Smooth muscle cell (in vitro differentiated cells): ENCODE measurements at regions not wholly inside any gene's neighbourhood (a gene's known extent, or its start where the extent isn't known, plus 50 kb on each side); places are given as distances from the start of the nearest gene placed in this dataset.

Experiments used
- DNase-seq: peaks from one replicate; lab custom pipeline; 2025; ENCODE audit not compliant: unreplicated experiment; lab: John Stamatoyannopoulos, UW
- H2AFZ ChIP-seq: fragments of 200-600 bp; sonication (generic); 2 replicates; pipeline ENCODE4 v1.6.0; 2016; ENCODE audit warnings: antibody characterized with exemption, low read depth, mild to moderate bottlenecking
- H3F3A ChIP-seq: fragments of 200-600 bp; sonication (generic); 2 replicates; pipeline ENCODE4 v1.6.0; 2017; ENCODE audit warnings: antibody characterized with exemption, low read depth
- H3K27ac ChIP-seq: fragments of 200-600 bp; sonication (generic); 2 replicates; pipeline ENCODE4 v1.5.1; 2016; ENCODE audit warnings: low read depth, mild to moderate bottlenecking
- H3K27me3 ChIP-seq: fragments of 200-600 bp; sonication (generic); 2 replicates; pipeline ENCODE4 v1.6.1; 2016; ENCODE audit warnings: low read depth, mild to moderate bottlenecking
- H3K36me3 ChIP-seq: fragments of 200-600 bp; sonication (generic); 2 replicates; pipeline ENCODE4 v1.5.1; 2016; ENCODE audit warnings: low read depth
- H3K4me1 ChIP-seq: fragments of 200-600 bp; sonication (generic); 2 replicates; pipeline ENCODE4 v1.5.1; 2016; ENCODE audit warnings: low read depth
- H3K4me2 ChIP-seq: fragments of 200-600 bp; sonication (generic); 2 replicates; pipeline ENCODE4 v1.6.0; 2016; ENCODE audit warnings: mild to moderate bottlenecking
- H3K4me3 ChIP-seq: fragments of 200-600 bp; sonication (generic); 2 replicates; pipeline ENCODE4 v1.5.1; 2016; ENCODE audit warnings: mild to moderate bottlenecking
- H3K79me2 ChIP-seq: fragments of 200-600 bp; sonication (generic); 2 replicates; pipeline ENCODE4 v1.6.0; 2016; ENCODE audit warnings: low read depth, mild to moderate bottlenecking
- H3K9ac ChIP-seq: fragments of 200-600 bp; sonication (generic); 2 replicates; pipeline ENCODE4 v1.6.0; 2016; ENCODE audit warnings: low read depth
- H3K9me3 ChIP-seq: fragments of 200-600 bp; sonication (generic); replicated peaks from 2 replicates; pipeline ENCODE4 v1.5.1; 2016; ENCODE audit warnings: low read depth
- H4K20me1 ChIP-seq: fragments of 200-600 bp; sonication (generic); 2 replicates; pipeline ENCODE4 v1.6.0; 2016; ENCODE audit warnings: low read depth
- WGBS: methylation state at CpG from one replicate; pipeline ENCODE4 v1.1.7; 2016; ENCODE audit warnings: low lambda C conversion rate; 5-methylcytosine and 5-hydroxymethylcytosine counted together
- TF ChIP-seq, protein P1 (sequence below): fragments of 200-600 bp; sonication (generic); IDR thresholded peaks from 2 replicates; pipeline ENCODE4 v1.5.1; 2017; ENCODE audit warnings: borderline replicate concordance, mild to moderate bottlenecking, antibody characterized with exemption; ENCODE audit not compliant: insufficient read depth, poor library complexity, severe bottlenecking

DNA sequence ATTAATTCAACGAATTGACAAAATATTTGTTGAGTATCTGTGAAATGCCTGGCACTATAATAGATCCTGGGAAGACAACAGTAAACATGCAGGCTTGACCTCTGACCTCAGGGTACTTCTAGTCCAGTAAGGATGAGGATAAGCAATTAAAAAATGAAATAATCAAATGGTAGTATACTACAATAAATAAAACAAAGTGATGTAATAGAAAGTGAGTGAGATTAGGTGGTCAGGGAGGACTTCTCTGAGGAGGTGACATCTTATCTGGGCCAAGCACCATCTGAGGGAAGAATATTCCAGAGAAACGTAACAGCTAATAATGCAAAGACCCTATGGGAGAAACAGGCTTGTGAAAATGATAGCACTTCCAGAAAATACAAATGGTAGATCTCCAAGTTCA lies 50.1 kb upstream of the RHOBTB1 start:
- H3F3A ChIP-seq = peaks cover 12% of the 10 kb centered on the region
- TF ChIP-seq, protein P1, sequence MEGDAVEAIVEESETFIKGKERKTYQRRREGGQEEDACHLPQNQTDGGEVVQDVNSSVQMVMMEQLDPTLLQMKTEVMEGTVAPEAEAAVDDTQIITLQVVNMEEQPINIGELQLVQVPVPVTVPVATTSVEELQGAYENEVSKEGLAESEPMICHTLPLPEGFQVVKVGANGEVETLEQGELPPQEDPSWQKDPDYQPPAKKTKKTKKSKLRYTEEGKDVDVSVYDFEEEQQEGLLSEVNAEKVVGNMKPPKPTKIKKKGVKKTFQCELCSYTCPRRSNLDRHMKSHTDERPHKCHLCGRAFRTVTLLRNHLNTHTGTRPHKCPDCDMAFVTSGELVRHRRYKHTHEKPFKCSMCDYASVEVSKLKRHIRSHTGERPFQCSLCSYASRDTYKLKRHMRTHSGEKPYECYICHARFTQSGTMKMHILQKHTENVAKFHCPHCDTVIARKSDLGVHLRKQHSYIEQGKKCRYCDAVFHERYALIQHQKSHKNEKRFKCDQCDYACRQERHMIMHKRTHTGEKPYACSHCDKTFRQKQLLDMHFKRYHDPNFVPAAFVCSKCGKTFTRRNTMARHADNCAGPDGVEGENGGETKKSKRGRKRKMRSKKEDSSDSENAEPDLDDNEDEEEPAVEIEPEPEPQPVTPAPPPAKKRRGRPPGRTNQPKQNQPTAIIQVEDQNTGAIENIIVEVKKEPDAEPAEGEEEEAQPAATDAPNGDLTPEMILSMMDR = no peak
- WGBS = 87% methylated on average over 2 of the region's 2 CpGs
- no peak overlapping the region for H3K27ac ChIP-seq
- no peaks in the 10 kb centered on the region for H3K27me3 ChIP-seq
- H4K20me1 ChIP-seq = no peaks in the 10 kb centered on the region
- H3K4me3 ChIP-seq = no peak overlapping the region
- no peaks in the 10 kb centered on the region for H3K36me3 ChIP-seq
- H3K4me1 ChIP-seq = no peaks in the 10 kb centered on the region
- DNase-seq = no peak
- no peaks in the 10 kb centered on the region for H3K9me3 ChIP-seq
- no peak overlapping the region for H3K4me2 ChIP-seq
- no peak overlapping the region for H2AFZ ChIP-seq
- peaks cover 20% of the 10 kb centered on the region for H3K79me2 ChIP-seq
- H3K9ac ChIP-seq = no peak overlapping the region
